MM.1S (cell line): ENCODE measurements at regions not wholly inside any gene's neighbourhood (a gene's known extent, or its start where the extent isn't known, plus 50 kb on each side); places are given as distances from the start of the nearest gene placed in this dataset.

Experiments
- CTCF ChIP-seq: fragments of 300-600 bp; sonication (generic); IDR thresholded peaks from 2 replicates; pipeline ENCODE4 v1.5.1; 2016; ENCODE audit warnings: antibody characterized with exemption, low read length, mixed read lengths
- EZH2 ChIP-seq: fragments of 300-600 bp; sonication (generic); optimal IDR thresholded peaks from 2 replicates; pipeline ENCODE3; 2017; ENCODE audit warnings: low read depth, mild to moderate bottlenecking, antibody characterized with exemption, low read length, mixed read lengths
- EZH2phosphoT487 ChIP-seq: fragments of 300-600 bp; sonication (generic); IDR thresholded peaks from 2 replicates; pipeline ENCODE4 v1.6.1; 2018; ENCODE audit warnings: antibody characterized with exemption, low read length

- TF ChIP-seq CTCF (no peak), EZH2phosphoT487 (no peak), EZH2 (no peak)
Measured at GRCh38 chr6:159462431-159462830, 230.6 kb downstream of the SOD2 start.
